Nephron progenitor cell (in vitro differentiated cells): ENCODE measurements at regions not wholly inside any gene's neighbourhood (a gene's known extent, or its start where the extent isn't known, plus 50 kb on each side); places are given as distances from the start of the nearest gene placed in this dataset.

Experiments
- DNase-seq: peaks from one replicate; pipeline ENCODE4 v3.0.0; 2021
- H3K27ac Mint-ChIP-seq: 2 replicates; pipeline ENCODE4 v1.8.0; 2021; ENCODE audit warnings: mild to moderate bottlenecking, moderate library complexity, mixed read lengths
- H3K27me3 Mint-ChIP-seq: 2 replicates; pipeline ENCODE4 v1.8.0; 2021; ENCODE audit warnings: mild to moderate bottlenecking, low read depth, mixed read lengths; ENCODE audit not compliant: poor library complexity
- H3K36me3 Mint-ChIP-seq: 2 replicates; pipeline ENCODE4 v1.8.0; 2021; ENCODE audit warnings: low read depth, mixed read lengths
- H3K4me1 Mint-ChIP-seq: 2 replicates; pipeline ENCODE4 v1.8.0; 2021; ENCODE audit warnings: mixed read lengths
- H3K4me3 Mint-ChIP-seq: 2 replicates; pipeline ENCODE4 v1.8.0; 2021; ENCODE audit warnings: mild to moderate bottlenecking, moderate library complexity, mixed read lengths
- H3K9me3 Mint-ChIP-seq: 2 replicates; pipeline ENCODE4 v1.8.0; 2021; ENCODE audit warnings: mild to moderate bottlenecking, moderate library complexity, mixed read lengths
- TF ChIP-seq, protein P1 (sequence below): fragments of 200-600 bp; sonication (generic); IDR thresholded peaks from 2 replicates; pipeline ENCODE4 v1.5.0; 2021; ENCODE audit warnings: antibody characterized with exemption

DNA sequence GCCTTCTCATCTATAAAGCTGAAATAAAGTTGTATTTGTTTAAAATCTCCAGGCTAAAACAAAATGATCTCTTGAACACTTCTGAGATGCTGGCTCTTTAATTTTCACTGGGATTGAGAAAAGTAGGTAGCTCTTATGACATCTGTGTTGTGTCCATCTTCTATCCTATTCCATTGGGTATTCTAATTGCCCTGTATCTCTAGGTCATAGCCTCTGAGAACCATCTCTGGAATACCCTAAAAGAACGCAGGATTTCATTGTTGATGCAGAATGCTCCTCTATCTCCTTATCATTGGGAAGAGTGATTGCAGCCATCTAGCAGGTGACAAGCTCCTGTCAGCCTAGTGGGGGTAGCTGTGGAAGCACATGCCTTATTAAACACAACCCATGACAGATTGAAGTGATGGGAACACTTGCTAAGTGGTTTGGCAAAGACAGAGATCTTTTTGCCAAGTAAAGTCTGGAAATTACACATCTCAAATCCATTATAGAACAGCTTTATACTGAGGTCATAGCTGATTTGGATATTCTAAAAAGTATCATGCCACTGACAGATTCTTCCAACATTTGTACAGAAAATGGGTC is 178.2 kb downstream of the TDRD15 start:
- H3K4me3 Mint-ChIP-seq = no peak overlapping the region
- DNase-seq = no peak
- peaks cover 5% of the 10 kb centered on the region for H3K27me3 Mint-ChIP-seq
- no peak overlapping the region for H3K27ac Mint-ChIP-seq
- H3K4me1 Mint-ChIP-seq = no peaks in the 10 kb centered on the region
- H3K36me3 Mint-ChIP-seq = no peaks in the 10 kb centered on the region
- no peaks in the 10 kb centered on the region for H3K9me3 Mint-ChIP-seq
- TF ChIP-seq, protein P1, sequence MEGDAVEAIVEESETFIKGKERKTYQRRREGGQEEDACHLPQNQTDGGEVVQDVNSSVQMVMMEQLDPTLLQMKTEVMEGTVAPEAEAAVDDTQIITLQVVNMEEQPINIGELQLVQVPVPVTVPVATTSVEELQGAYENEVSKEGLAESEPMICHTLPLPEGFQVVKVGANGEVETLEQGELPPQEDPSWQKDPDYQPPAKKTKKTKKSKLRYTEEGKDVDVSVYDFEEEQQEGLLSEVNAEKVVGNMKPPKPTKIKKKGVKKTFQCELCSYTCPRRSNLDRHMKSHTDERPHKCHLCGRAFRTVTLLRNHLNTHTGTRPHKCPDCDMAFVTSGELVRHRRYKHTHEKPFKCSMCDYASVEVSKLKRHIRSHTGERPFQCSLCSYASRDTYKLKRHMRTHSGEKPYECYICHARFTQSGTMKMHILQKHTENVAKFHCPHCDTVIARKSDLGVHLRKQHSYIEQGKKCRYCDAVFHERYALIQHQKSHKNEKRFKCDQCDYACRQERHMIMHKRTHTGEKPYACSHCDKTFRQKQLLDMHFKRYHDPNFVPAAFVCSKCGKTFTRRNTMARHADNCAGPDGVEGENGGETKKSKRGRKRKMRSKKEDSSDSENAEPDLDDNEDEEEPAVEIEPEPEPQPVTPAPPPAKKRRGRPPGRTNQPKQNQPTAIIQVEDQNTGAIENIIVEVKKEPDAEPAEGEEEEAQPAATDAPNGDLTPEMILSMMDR = no peak

DNA sequence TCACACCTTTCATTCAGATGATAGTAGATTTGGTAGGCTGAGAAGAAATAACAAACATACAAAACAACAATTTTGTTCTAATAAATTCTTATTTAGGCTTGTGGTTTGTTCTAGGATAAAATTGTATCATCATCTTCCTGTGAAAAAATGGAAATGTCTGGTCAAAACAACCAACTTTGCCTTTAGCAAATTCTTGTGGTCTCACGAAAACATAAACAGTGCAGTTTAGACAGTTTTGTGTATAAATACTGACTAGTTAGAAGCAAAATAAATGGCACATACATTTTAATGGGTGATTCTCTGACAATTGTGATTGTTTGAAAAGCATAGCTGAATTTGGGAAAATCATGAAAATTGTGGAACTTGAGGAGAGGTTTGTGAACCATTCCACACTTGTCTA is 180.1 kb downstream of the TDRD15 start:
- Mint-ChIP-seq H3K36me3 (no peaks in the 10 kb centered on the region), H3K4me1 (no peaks in the 10 kb centered on the region), H3K4me3 (no peak overlapping the region), H3K9me3 (no peaks in the 10 kb centered on the region), H3K27me3 (peaks cover 5% of the 10 kb centered on the region), H3K27ac (no peak overlapping the region)
- DNase-seq = no peak
- TF ChIP-seq, protein P1 = no peak

- Mint-ChIP-seq H3K4me3 (no peak overlapping the region), H3K27me3 (no peaks in the 10 kb centered on the region), H3K4me1 (no peaks in the 10 kb centered on the region), H3K27ac (no peak overlapping the region), H3K36me3 (no peaks in the 10 kb centered on the region), H3K9me3 (no peaks in the 10 kb centered on the region)
- DNase-seq = no peak
- TF ChIP-seq, protein P1 = no peak
Observed at GRCh38 chr2:21305581-21305980, 181.8 kb downstream of the TDRD15 start.

DNA sequence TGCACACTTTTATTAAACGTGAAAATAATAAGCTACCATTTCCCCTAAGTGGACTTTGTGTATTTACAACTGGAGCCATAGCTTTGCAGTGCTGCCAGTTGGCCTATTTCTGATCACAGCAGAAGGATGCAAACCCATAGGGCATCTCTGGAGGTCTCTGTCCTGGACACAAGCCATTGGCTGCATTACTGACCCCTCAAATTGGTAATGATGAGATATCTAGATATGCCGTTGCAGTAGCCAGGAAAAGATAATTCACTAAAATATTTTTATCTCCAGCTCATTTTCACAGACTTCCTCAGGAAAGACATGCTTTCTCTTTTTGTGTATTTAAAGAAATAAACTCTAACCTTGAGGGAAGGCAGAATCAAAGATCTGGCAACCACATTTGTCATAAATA is 182.5 kb downstream of the TDRD15 start:
- no peaks in the 10 kb centered on the region for H3K27me3 Mint-ChIP-seq
- H3K36me3 Mint-ChIP-seq = no peaks in the 10 kb centered on the region
- H3K4me3 Mint-ChIP-seq = no peak overlapping the region
- no peaks in the 10 kb centered on the region for H3K4me1 Mint-ChIP-seq
- no peak for DNase-seq
- H3K9me3 Mint-ChIP-seq = no peaks in the 10 kb centered on the region
- no peak overlapping the region for H3K27ac Mint-ChIP-seq
- TF ChIP-seq, protein P1 = no peak

GRCh38 chr2:21307037-21307436 is 183.3 kb downstream of the TDRD15 start:
- no peak for DNase-seq
- Mint-ChIP-seq H3K27ac (no peak overlapping the region), H3K27me3 (no peaks in the 10 kb centered on the region), H3K4me3 (no peak overlapping the region), H3K4me1 (no peaks in the 10 kb centered on the region), H3K9me3 (no peaks in the 10 kb centered on the region), H3K36me3 (no peaks in the 10 kb centered on the region)
- TF ChIP-seq, protein P1 = no peak

- no peaks in the 10 kb centered on the region for H3K9me3 Mint-ChIP-seq
- DNase-seq = no peak
- TF ChIP-seq, protein P1 = no peak
- H3K27ac Mint-ChIP-seq = no peak overlapping the region
- H3K36me3 Mint-ChIP-seq = no peaks in the 10 kb centered on the region
- H3K4me3 Mint-ChIP-seq = no peak overlapping the region
- peaks cover 4% of the 10 kb centered on the region for H3K27me3 Mint-ChIP-seq
- H3K4me1 Mint-ChIP-seq = no peaks in the 10 kb centered on the region
Observed at GRCh38 chr2:21310493-21310892, 186.7 kb downstream of the TDRD15 start.
